GM04503 (cell line): ENCODE measurements at regions not wholly inside any gene's neighbourhood (a gene's known extent, or its start where the extent isn't known, plus 50 kb on each side); places are given as distances from the start of the nearest gene placed in this dataset.
"Not testable (repeated sequence)": the region's sequence is repeated elsewhere in the genome, so short reads cannot be mapped to it uniquely, and the experiment has no call there.

Source experiments
- DNase-seq: peaks from one replicate; pipeline ENCODE4 v3.0.0-alpha.2; 2012; ENCODE audit warnings: low read depth

DNA sequence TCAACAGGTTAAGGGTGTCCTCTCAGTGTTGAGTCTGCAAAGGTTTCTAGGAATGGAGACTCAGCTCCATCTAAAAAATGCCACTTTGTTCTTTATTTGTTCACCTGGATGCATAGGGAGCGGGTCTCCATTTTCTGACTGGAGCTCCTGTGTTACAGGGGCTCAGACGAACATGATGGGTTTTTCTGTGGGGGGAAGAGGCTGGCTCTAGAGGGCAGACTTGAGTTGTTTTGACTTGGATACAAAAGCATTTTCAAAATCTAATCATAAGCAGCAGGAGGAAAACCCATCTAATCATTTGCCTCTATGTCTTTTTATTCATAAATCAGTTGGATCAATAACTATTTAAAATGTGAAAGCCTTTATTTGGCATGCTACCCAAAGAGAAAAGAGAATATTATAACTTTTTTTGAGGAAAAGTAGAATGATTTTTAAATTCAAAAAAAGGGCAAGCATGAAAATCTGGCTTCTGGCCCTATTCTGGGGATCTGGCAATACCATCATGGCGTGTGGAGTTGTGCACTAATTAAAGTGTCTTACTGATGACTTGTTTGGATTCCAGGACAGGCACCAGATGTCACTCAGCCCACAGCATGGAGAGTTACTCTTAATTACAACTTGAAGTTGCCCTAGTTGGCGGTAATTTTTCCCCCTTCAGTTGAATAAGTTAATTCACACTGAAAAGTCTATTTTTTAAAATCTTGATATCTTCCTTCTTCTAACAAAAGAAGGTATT lies 594.9 kb downstream of the REEP3 start:
- DNase-seq = no peak

DNA sequence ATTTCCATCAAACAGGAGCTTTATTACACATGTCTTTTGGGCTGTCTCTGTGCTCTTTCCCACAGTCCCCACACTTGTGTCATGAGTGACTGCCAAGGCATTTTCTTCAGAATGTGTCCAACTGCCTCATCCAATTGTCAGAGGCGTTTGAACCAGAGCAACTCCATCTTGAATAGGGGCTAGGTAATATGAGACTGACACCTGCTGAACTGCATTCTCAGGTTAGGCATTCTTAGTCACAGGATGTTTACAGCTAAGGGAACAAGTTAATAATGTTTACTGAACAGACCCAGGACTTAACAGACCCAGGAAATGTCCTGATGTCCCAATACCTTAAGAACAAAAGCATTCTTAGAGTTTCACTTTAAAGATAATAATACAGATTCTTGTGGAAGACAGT lies 595.5 kb downstream of the REEP3 start:
- DNase-seq = no peak

DNA sequence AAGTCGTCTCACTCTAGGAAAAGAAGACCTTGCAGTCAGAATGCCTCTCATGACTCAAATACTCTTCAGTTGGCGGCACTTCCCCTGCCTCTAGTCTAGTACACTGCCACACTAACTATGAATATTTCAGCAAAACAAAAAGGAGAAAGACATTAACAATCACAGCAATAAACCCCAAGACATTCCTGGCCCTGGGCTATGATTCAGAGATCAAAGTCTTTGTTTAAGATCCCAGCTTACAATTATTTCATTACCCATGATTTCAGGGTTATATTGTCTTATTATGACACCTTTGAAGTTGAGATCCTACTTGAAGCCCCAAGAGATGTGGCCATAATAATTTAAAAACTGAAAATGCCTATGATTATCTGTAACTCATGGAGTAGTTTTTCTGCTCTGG lies 597.5 kb downstream of the REEP3 start:
- no peak for DNase-seq

DNA sequence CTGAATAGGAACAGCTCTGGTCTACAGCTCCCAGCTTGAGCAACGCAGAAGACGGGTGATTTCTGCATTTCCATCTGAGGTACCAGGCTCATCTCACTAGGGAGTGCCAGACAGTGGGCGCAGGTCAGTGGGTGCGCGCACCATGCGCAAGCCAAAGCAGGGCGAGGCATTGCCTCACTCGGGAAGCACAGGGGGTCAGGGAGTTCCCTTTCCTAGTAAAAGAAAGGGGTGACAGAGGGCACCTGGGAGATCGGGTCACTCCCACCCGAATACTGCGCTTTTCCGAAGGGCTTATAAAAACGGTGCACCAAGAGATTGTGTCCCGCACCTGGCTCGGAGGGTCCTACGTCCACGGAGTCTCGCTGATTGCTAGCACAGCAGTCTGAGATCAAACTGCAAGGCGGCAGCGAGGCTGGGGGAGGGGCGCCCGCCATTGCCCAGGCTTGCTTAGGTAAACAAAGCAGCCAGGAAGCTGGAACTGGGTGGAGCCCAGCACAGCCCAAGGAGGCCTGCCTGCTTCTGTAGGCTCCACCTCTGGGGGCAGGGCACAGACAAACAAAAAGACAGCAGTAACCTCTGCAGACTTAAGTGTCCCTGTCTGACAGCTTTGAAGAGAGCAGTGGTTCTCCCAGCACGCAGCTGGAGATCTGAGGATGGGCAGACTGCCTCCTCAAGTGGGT lies 599.2 kb downstream of the REEP3 start:
- DNase-seq = not testable (repeated sequence)

DNA sequence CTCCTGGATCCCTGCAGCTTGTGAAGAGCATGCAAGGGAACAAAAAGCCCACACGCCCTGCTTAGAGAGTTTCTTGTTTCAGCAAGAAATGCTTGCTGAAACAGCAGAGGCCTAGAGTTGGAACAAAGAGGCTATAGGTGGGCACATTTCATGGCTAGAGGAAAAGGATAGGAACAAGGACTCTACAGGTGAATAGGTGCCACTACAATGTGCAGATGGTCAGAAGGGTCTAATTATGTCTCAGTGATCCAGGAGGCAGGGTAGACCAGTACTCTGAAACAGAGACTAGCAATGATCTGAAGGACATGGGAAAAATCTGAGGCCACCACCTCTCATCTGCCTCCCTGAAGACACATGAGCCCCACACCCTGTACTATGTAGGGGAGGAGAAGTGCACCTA lies 609.0 kb downstream of the REEP3 start:
- DNase-seq = no peak

DNA sequence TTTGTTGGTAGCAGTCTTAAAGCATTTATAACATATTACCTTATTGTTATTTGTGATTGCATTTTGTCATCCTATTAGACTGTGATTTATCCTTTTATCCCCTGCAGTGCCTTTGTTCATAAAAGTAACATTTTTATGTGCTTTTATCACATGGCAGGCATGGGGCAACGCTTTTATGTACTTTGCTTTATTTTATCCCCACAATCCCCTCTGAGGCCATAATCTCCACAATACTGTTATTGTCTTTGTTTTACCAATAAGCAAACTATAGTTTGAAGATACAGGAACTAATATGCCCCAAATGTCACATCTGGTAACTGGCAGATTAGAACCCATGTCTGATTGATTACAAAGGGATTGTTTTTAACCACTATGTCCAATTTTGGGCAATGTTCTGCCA lies 613.5 kb downstream of the REEP3 start:
- no peak for DNase-seq

DNA sequence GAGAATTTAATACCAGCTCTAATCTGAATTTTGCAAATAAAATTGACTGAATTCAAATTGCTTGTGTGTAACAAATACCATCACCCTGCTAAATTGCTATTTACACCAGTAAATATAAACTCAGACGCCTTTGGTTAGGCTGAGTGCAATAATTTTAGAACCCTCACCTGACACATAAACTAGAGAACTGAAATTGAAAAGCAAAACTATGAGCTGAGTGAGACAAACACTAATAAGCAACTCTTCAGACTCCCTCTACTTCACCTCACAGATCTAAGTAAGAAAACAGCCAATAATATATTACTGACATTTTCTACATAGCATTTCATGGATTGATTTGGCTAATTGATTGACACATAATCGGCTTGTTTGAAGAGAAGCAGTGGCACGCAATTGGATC lies 621.2 kb downstream of the REEP3 start:
- DNase-seq = no peak

DNA sequence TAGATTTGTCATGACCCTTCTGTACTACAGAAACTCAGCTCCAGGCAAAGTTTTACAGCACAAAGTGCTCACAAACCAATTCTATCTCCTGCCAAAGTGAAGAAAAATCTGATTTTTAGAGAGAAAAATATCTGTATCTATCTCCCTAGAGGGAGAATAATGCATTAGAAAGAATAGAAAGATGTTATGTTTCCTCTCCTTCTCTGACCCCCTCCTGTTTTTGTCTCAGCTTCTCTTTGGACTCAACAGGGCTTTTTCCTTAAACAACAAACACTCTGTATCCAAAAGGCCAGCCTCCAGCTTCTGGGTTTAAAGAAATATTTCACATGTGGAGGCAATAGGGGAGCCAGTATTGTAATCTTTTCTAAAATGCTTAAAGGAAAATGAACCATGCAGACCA lies 627.4 kb downstream of the REEP3 start:
- no peak for DNase-seq

DNA sequence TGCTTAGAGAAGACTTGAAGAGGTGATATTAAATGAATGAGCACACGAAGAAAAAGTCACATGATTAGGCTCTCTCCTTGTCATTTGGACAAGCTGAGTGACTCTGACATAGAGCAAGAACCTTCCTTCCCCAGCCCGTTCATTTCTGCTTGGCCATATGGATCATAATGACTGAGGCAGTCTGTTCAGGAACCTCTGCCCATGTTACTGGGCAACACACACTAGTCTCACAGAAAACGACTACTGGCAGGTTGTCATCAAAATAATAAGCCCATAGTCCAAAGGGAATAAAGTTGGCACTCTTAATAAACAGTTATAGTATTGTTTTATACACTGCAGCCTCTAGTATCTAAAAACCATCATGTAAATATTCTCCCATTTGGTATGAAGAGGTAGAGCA lies 635.0 kb downstream of the REEP3 start:
- no peak for DNase-seq

DNA sequence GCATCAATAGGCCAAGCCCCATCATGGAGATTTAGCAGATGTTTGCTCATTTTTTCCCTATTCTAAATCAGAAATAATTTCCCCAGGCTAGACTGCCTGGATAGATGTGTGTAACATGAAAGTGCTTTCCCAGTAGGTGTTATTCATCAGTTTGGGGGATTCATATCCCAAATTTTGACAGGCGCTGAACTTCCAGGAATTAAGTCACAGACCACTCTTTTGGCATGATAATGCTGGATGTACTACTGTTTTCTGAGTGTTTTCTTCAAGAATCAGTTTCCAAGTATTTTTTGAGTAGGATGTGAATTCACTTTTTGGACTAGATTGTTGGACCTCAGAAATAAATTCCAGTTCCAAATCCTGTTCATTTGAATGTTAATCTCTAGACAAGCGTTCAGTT lies 637.4 kb downstream of the REEP3 start:
- DNase-seq = no peak

DNA sequence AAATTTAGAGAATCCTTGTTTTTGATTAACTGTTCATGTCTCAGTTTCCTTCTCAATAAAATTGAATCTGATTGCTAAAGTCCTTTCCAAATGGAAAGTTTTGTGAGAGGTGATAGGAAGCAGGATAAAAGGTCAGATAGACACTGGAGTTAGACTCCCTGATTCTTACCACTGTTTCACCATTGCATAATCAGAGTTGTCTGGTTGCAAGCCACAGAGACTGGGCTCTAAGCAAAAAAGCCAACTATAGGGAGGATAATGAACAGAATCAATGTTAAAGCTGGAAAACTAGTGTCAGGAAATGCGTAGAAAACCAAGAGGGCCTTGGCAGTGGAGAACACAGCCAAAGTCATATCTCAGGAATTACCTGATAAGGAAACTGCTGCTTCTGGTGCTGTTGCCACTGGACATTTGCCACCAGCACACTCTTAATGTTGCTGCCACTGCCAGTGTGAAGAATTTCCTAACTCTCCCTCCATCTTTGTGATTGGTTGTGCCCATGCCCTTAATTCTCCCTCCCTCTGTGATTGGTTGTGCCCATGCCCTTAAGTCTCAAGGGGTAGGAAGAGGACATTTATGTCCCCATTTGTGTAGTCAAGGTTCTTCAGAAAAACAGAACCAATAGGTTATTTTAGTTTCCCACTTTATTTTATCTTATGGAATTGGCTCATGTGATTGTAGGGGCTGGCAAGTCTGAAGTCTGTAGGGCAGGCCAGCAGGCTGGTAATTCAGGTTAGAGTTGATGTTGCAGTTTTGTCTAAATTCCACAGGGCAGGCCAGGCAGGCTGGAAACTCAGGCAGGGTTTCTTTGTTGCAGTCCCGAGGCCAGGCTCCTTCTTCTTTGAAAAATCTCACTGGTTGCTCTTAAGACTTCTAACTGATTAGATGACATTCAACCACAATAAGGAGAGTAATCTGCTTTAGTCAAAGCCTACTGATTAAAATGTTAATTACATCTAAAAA lies 639.0 kb downstream of the REEP3 start:
- DNase-seq = no peak

DNA sequence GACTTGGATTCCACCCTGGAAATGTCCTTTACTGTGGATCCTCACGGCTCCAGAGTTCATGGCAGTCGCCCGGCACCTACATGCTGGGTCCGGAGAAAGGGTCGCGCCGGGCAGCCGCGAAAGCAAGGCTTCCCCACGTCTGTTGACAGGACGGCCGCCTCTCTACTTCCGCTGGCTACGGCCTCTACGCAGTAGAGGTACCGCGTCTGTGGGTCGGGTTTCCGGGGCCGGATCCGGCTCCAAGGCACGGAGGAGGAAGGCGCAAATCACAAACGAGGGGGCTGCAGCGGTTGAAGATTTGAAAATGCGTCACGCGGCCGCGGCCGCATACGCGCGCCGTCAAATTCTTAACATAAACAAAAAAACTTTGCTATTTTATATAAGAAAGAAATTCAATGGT lies 649.6 kb downstream of the REEP3 start:
- DNase-seq = no peak

DNA sequence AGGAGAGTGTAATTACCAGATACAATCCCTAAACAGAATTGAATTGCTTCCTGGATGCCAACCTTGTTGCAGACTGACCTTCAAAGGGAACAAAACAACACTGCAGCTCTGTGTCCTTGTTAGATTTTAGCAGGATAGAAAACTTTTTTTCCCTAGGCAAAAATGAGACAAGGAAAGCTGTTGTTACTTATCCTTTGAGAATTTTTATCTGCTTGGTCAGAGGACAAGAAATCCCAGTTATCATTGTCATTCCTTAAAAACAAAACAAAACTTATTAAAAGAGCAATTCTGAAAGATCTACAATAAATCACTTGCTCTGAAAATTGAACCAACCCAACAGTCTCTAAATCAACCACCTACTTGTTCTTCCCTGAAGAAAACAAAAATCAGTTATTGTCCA lies 652.6 kb downstream of the REEP3 start:
- DNase-seq = no peak

DNA sequence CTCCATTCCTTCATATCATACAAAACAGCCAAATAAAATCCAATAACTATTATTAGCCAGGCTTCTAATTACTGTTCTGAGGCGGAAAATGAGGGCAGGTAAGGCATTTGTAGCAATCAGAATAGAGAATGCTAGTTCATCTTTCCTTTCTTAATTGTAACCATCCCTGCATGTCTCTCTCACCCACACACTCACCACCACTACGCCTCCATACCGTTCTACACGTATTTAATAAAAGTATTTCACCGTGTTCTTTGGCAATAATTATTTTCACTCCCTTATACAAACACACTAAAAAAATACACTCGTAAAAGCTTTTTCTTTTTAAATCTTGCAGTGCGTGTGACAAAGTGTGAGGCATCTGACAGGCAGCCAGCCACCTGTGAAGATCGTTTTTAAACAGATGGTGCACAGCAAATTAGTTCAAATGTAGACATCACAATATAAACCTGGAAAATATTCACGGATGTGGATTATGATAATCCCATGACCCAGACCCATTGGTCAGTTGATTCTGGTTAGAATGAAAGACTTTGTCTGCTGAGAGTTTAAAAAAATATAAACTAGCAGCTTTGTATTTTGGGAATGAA lies 653.6 kb downstream of the REEP3 start:
- no peak for DNase-seq

DNA sequence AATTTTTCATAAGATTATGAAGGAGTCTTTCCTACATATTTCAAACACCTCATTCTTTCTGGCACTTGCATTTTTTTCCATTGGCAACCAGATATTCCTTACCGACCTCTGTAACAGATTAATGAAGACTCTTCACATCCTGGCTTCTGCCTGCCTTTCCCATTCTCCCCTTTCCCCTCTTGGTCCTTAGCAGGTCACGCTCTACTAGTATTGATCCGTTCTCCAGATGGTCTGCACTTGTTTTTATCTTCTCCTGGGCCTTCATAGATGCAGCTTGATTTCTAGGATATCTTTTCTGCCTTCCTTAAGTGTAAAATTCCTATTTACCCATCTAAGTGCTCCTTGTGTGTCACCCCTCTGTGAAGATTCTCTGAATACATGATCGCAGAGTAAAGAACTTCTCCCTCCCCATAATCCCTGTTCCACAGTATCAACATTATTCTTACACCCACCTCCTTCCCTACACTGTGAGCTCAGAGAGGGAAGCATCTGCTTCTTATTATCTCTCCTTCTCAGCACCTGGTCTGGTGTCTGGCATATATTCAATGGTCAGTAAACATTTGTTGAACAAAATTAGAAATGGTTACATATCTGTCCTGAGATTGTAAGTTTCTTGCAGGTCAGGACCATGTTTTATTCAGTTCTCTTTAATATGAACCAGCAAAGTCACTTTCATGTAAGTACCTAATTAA lies 654.2 kb downstream of the REEP3 start:
- DNase-seq = no peak

DNA sequence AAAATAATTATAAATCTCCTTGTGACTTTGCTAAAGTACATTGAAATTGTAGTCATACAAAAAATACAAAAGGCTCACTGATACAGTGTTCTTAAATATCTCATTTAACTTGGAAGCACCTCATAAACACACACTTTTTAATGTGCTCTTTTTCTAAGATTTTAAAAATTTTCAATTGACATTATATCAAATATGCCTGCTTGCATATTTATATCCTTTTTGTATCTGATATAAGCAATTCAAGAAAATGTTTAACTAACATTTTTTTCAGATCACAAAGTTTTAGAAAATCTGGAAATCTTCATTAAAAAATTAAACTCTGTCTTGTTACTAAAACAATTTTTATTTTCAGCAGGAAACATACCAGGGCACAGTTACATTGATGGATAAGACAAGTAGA lies 661.5 kb downstream of the REEP3 start:
- no peak for DNase-seq

DNA sequence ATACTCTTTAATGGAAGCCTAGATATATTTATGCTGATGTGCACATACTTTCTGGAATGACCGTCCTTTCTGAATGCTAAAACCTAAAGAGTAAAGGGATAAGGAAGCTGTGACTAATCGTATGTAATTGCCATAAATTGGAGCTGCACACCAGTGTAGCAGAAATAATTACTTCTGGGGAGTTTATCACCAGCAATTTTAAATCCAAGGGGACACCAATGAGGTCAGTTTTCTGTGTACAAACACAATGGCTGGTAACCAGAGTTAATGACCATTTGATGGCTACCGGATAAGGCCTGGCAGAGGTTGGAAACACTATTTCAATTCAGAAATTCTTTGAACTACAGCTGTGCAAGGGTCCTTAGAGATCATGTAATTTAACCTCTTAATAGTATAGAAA lies 670.1 kb downstream of the REEP3 start:
- no peak for DNase-seq

DNA sequence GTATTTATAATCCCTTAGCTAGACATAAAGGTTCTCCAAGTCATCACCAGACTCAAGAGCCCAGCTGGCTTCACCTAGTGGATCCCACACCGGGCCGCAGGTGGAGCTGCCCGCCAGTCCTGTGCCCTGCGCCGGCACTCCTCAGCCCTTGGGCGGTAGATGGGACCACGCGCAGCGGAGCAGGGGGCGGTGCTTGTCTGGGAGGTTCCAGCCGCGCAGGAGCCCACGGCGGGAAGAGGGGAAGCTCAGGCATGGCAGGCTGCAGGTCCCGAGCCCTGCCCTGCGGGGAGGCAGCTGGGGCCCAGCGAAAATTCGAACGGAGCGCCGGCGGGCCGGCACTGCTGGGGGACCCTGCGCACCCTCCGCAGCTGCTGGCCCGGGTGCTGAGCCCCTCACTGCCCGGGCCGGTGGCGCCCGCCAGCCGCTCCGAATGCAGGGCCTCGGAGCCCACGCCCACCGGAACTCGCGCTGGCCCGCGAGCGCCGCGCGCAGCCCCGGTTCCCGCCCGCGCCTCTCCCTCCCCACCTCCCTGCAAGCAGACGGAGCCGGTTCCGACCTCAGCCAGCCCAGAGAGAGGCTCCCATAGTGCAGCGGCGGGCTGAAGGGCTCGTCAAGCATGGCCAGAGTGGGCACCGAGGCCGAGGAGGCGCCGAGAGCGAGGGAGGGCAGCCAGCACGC lies 675.6 kb downstream of the REEP3 start:
- DNase-seq = no peak

DNA sequence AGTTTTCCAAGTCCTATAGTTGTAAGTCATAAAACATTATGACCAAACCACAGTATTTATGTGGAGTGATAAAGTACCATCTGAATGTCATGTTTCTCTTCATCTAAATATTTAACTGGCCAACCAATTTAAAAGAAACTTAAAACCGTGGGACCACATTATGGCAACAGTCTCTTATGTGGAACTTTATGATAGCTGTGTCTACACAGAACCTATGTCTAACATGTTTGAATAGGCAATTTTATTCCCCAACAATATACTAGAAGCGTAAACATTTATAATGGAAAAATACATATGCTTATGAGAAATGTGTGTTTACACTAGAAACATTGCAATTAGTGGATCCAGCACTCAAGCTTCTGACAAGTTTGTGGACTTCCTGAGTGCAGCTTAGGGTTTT lies 680.7 kb downstream of the REEP3 start:
- DNase-seq = no peak

DNA sequence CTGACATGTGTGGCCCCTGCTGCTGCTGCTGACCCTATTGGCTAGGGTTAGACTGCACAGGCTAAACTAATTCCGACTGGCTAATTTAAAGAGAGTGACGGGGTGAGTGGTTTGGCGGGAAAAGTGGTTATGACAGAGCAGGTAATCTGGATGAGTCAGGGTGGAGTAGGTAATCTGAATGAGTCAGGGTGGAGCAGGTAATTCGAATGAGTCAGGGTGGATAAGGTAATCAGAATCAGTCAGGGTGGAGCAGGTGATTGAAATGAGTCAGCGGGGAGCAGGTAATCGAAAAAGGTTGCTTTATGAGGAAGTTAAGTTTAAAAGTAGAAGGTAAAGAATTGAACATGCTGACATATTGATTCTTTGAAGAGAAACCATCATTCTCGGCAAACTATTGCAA lies 683.3 kb downstream of the REEP3 start:
- not testable (repeated sequence) for DNase-seq

DNA sequence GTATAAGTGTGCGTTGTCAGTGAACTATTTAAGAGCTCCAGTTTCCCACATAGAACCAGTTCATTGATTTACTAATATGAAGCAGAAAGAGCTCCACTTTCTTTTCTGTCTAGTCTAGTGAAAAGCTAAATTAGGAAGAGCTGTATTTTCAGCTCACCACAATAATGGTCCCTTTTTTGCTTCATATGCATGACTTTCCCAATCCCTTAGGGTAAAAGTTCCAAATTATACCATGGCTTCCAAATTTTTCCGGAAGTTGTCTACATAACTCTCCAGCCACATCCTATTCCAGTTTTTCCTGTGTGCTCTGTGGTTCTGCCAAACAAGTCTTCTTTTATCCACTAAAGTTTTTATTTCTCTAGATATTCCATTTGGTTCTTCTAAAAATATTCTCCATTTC lies 685.2 kb downstream of the REEP3 start:
- no peak for DNase-seq
